Hypothalamus (tissue), 51 donors: ENCODE measurements at regions not wholly inside any gene's neighbourhood (a gene's known extent, or its start where the extent isn't known, plus 50 kb on each side); places are given as distances from the start of the nearest gene placed in this dataset.
"Not testable (repeated sequence)": the region's sequence is repeated elsewhere in the genome, so short reads cannot be mapped to it uniquely, and the experiment has no call there.

Experiments
- DNase-seq, 51 donors: peaks; one replicate each; lab custom pipeline; 2025; lab: John Stamatoyannopoulos, UW

GRCh38 chr18:34461266-34461665 is 236.6 kb upstream of the NOL4 start:
- no peak for DNase-seq

- DNase-seq: no peak
Measured at GRCh38 chr18:34467058-34467457, 242.3 kb upstream of the NOL4 start.

- no peak for DNase-seq
Measured at GRCh38 chr18:34480162-34480700, 229.9 kb upstream of the DTNA start.

- no peak for DNase-seq
Measured at GRCh38 chr18:34482204-34482603, 227.9 kb upstream of the DTNA start.

GRCh38 chr18:34483198-34483597 is 226.9 kb upstream of the DTNA start:
- no peak for DNase-seq

- no peak for DNase-seq
Measured at GRCh38 chr18:34491719-34492118, 218.4 kb upstream of the DTNA start.

- no peak for DNase-seq
Measured at GRCh38 chr18:34492652-34493051, 217.4 kb upstream of the DTNA start.

GRCh38 chr18:34493099-34493544 is 217.0 kb upstream of the DTNA start:
- DNase-seq: peak; percentile 14 to 89 (median 72)

GRCh38 chr18:34493566-34494358 is 216.3 kb upstream of the DTNA start:
- peak in 44 of 51 donors; percentile 19 to 78 (median 46) for DNase-seq

- peak in 44 of 51 donors; percentile 1 to 63 (median 40) for DNase-seq
Measured at GRCh38 chr18:34494359-34494696, 215.8 kb upstream of the DTNA start.

GRCh38 chr18:34495506-34495905 is 214.6 kb upstream of the DTNA start:
- no peak for DNase-seq

GRCh38 chr18:34501553-34501952 is 208.5 kb upstream of the DTNA start:
- DNase-seq: no peak

- no peak for DNase-seq
Measured at GRCh38 chr18:34506198-34506597, 203.9 kb upstream of the DTNA start.

- DNase-seq: no peak
Measured at GRCh38 chr18:34509163-34509562, 200.9 kb upstream of the DTNA start.

- no peak for DNase-seq
Measured at GRCh38 chr18:34509879-34510586, 200.1 kb upstream of the DTNA start.

- no peak for DNase-seq
Measured at GRCh38 chr18:34510926-34511325, 199.2 kb upstream of the DTNA start.

- no peak for DNase-seq
Measured at GRCh38 chr18:34511435-34511834, 198.7 kb upstream of the DTNA start.

GRCh38 chr18:34511879-34512278 is 198.2 kb upstream of the DTNA start:
- no peak for DNase-seq

GRCh38 chr18:34514238-34514637 is 195.9 kb upstream of the DTNA start:
- no peak for DNase-seq

- DNase-seq: no peak
Measured at GRCh38 chr18:34514957-34515356, 195.1 kb upstream of the DTNA start.

- DNase-seq: not testable (repeated sequence)
Measured at GRCh38 chr18:34516355-34516754, 193.7 kb upstream of the DTNA start.

- not testable (repeated sequence) for DNase-seq
Measured at GRCh38 chr18:34516996-34517395, 193.1 kb upstream of the DTNA start.
